ENCODE measurements at regions not wholly inside any gene's neighbourhood (a gene's known extent, or its start where the extent isn't known, plus 50 kb on each side); places are given as distances from the start of the nearest gene placed in this dataset.

DNA sequence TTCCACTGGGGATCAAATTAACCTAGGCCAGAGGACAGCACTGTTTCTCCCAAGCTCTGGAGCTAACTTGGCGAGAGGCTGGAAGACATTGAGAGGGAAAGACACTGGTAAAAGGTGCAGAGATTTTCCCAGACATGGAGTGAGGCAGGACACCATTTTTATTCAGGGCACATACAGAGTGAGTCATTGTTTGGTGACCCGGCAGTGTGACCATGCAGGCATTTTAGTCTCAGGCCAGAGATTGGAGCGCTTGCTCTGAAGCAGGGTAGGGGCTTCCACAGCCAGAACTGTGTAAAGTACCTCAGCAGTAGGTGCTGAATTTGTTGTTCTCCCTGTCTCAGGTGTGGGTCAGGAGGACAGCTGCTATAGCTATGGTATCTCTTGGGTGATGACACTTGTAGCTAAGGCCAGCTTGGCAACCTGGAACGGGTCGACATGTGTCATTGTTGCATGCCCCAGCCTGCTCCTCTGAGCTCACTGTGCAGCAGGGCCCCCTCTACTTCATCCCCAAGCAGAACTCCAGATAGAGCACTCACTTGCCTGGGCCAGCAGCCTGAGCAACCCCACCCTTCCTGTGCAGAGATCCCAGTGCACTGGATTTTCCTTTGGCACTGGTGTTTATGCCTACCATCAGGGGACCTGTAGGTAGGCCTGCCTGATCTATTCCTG, 79.8 kb upstream of the ATP8A1 start:
- DNase-seq = no peak

DNA sequence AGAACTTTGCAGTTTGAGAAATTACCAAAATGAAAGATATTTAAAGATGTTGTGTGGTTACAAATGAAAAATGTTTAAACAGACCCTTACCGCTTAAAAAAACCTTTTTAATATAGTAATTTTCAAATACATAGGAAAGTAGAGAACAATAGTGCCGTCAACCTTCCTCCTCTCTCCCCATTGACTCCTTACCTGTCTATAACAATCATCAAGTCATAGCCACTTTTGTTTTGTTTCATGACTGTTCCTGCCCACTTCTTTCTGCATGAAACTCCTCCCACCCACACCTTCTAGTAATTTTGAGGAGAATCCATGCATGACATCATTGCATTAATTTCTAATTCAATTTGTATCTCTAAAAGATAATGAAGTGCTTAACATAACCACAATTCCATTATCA, 76.5 kb upstream of the ATP8A1 start:
- DNase-seq = no peak

DNA sequence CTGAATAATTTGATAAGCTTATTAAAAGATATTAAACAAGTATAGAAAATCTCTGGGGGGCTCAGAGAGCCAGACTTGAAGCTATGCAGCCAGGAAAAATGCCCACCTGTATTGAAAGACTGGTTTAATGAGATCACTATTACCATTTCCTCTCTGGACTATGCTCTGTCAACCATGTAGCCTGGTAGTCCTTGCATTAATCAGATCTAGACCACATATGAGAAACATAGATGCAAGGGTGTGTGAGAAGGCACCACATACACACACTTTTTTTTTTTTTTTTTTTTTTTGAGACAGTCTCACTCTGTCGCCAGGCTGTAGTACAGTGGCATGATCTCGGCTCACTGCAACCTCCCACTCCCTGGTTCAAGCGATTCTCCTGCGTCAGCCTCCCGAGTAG, 75.9 kb upstream of the ATP8A1 start:
- DNase-seq = no peak

DNA sequence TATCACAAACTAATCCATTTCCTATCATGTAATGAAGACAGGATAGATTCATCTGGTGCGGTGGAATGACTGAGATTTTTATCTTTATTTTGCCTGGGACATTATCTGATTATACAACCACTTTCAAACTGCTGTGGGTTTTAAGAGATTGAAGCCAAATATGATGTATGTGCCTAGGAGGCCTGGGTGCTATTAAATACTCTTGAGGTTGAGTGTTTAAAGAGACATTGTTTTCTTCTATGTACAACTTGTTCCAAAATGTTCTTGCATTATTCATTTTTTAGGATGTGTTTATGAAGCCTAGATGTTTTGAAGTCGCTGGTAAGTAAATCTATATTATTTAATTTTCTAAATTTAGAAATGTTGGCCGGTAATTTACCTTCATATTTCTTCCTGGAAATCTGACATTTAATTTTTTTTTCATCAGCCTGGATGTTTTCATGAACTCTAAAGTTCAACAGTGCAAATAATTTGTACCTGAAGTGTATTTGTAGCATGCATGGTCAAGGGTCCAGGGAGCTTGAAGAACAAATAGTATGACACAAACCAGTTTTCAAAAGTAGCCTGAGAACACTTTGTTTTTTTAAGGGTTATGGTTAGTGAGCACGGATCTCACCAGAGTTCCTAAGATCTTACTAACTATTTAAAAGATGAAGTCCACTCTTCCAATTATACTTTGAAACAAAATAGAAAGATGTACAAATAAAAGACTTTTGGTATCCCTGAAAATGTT, 72.8 kb upstream of the ATP8A1 start:
- no peak for DNase-seq

DNA sequence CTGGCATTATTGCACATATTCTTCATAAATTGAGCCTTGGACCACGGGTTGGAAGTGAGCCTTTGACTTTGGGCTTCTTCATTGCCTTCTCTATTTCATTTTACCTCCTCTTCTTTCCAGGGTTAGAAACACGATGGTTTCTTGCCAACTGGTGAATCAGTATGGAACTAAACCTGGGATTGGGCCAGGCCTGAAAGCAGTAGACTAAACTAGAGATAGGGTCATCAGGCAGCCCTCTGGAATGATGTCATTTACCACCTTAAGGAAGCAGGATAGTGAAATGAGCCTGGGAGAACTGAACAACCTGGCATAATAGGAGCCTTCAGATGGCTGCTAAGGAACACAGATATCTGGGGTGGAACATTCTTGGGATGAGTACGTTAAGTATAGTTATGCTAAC, 67.5 kb upstream of the ATP8A1 start:
- no peak for DNase-seq

DNA sequence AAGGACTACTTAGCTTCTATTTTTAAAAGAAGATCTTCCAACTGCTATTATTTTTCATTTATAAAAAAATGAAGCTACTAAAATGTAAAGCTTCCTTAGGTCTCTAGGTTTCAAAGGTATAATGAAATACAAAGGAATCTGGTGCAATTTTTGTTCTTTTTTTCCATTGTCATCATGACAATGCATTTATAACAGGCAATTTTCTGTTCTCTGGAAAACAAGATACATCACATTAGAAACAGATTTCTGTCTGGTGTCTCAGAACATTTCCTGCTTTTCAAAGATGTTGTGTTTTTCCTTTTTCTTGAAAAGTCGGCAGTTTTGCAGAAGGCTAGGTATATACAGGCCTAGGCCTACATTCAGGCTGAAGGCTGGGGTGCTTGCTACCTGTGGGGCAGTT, 63.6 kb upstream of the ATP8A1 start:
- no peak for DNase-seq

DNA sequence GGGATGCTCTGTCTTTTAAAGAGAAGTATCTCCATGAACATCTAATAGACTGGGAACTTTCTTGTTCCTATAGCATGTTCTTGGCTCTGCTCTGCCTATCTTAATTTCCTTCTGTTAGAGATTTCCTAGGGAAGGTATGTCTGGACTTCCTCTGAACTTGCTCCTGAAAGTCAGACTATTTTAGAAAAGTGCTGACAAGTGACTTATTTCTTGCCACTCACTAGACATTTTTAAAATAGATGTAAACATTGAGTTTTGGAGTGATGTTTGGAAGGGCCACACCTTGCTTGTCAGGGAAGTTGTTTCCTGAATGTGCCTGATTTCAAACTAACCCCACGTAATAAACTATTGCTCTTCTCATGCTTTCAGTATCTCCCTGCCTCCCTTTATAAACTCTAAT, 62.4 kb upstream of the ATP8A1 start:
- no peak for DNase-seq

DNA sequence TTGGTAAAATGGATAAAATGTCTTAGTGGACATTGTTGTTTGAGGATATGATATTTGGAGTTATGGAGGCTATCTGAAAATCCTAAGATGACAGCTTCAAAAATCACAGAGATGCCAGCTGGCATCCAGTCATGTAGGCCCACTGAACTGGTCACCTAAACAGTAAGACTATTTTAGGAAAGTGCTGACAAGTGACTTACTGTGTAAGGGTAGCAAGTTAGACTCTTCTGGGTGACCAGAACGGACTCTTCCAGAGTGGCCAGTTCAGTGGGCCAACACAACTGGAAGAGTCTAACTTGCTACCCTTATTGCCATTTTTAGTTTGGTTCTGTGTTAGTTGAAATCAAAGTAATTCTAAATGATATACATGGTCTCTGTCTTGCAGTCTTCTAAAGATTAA, 61.4 kb upstream of the ATP8A1 start:
- no peak for DNase-seq

DNA sequence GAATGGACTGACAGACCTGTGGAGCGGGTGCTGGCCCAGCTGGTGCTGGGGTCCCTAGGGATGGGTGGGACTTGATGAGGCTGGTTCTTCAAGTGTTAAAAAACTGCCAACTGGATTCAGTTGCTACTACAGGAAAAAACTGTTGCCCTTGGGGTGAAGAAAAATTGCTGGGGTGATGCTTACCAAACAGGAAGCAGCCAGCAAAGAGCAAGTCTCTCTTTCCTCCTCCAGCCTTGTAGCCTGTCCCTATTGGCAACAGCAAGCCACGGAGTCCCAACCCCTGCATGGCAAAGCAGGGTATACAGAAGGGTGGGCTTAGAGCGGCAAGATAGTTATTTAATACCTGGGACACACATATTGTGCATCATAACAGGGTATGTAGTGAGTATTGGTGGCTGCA, 60.1 kb upstream of the ATP8A1 start:
- no peak for DNase-seq

DNA sequence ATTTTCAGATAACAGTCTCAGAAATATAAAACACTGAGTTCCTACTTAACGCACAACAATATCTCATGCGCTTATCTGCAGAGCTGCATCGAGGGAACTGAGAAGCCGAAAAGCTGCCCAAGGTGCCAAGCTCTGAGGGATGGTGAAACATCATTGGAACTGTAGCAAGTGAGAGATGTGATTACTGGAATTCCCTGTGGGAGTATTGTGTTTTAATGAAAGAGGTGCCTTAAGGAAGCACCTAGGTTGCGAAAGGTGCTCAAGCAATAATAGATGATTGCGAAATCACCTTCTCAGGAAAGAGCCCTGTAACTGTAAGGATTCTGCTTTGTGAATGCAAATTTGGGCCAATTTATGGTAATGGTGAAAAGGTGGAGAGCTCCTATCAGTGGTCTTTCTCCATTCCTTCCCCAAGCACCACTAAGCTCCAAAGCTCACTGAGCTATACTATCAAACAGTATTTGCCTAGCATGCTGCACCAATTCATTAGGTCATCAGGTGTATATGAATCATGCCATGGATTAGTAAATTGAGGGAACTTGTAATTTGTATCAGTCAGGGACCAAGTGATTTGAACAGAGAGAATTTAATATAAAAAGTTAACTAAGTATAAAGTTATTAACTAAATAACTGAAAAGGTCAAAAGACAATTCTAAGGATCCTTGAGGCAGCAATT, 59.0 kb upstream of the ATP8A1 start:
- no peak for DNase-seq

DNA sequence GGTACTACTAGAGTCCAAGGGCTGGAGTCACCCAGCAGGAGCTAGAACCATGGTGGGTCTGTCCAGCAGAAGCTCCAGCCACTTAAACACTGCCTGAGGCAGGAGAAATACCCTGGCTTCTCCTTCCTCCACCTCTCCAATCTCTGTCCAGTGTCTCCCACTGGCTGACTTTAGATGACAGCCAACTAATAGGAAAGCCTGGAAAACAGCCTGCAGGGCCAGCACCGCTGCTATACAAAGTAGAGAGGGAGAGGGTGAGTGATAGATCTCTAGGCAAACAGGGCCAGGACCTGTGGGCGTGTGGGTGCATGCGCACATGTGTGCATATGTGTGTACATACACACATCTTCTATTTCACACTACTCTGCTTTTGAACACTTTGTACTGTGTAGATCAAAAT, 56.5 kb upstream of the ATP8A1 start:
- no peak for DNase-seq

DNA sequence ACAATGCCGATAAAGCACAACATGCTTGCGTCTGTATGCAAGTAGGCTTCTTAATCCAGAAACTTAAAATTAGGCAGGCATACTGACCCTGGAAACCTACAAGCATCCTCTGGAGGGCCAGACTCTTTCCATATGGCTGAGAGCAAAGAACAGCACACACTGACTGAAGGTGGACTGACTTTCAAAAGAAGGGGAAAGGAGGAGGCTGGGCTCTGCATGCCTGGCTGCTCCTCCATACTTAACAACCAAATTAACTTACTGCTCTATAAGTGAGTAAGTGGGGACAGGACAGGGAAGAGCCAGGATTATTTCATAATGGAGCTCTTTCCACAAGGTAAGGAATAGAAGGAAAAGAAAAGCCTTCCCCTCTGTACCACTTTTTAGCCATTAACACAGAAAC, 55.9 kb upstream of the ATP8A1 start:
- DNase-seq = no peak

DNA sequence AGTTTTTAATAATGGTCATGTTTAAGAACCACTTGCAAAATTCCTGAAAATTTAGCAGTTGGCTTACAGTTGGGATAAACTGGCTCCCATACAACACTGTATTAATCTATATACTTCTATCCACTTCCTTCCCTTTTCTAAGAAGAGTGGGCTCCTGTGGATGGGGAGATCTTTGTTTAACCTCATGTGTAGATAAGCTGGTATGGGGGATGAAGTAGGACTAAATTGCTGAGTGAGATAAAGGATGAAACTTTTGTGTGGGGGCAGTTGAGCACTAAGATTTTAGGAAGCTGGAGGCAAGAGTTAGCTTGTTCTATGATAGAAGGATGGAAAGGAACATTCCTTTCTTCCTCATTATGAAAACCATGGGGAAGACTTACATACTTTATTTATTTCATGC, 54.6 kb upstream of the ATP8A1 start:
- DNase-seq = no peak

DNA sequence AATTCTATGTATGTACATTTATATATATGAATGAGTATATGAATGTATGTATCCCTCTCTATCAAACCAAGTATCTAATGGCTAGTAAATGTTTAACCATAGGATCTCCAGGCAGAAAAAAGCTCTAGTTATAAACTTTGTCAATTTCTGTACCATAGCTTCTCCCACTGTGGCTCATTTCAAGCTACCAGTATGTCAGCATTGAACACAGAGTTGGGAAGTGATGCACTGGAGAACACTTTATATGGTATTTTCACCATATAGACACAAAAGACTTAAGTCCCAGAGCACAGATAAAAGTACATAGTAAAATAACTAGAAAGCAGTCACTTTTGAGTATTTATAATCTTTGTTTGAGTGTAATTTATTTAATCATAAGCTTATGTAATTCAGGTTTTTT, 53.9 kb upstream of the ATP8A1 start:
- no peak for DNase-seq

DNA sequence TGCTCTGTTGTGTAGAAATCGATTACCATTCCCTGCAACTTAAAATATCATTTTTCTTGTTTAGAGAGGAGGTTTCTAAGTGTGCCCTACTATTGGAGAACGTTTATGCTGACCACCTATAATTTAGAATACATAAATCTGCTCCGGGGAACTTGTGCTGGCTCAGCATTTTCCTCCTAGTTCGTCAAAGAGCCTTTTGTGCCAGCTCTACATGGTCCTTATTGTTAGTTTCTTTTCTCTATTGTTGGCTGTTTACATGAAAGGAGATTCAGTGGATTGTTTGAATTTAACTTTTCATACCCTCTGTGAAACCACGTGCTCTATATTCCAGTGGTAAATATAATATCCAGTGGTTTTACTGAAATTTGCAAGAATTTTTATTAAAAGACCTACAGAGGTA, 53.4 kb upstream of the ATP8A1 start:
- DNase-seq = no peak

DNA sequence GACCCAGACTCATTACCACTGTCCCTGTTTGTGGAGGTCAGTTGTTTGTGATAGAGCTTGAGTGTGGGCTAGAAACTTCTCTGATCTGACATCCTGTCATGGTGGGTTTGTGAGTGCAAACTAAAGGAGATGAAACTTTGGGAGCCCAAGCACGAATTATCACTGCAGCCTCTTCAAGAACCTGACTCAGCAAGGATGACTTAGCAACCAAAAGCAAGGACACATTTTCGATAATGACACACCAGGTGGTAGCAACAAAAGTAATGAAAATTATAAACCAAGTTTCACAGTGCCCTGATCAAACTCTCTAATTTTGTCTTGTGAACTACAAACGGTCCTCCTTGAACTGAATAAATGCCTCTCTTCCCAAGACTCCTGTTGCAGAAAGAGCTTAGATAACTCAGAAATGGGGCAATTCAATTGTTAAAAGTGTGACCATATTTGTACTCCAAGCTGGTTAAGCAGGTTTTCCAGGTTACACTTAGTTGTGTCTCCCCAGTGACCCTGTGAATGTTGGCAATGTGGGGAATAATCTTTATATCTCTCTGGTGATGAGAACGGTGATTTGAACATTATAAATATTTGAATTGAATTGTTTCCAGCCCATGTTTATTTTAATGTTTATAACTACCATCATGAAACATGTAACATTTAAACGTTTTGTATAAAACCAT, 52.6 kb upstream of the ATP8A1 start:
- no peak for DNase-seq

DNA sequence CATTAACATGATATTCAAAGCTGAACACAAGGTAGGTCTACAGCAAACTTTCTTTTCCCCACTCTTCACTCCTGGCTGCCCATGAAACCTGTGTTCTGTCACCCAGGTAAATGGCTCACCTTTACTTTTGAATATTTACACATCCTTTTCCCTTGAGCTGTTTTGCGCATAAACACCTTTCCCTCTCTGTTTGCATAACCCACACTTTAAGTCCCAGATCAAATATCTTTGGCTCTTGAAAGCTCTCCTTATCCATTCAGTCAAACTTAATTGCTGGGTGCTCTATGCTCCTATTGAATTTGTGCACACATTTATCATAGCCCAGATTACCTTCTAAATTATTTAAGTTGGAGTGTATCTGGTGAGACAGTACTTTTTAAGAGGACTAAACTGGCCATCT, 51.7 kb upstream of the ATP8A1 start:
- no peak for DNase-seq
